Neural cell (in vitro differentiated cells): ENCODE measurements at regions not wholly inside any gene's neighbourhood (a gene's known extent, or its start where the extent isn't known, plus 50 kb on each side); places are given as distances from the start of the nearest gene placed in this dataset.

Experiments
- H2AFZ ChIP-seq: fragments of 200-600, 300-800 bp; sonication (generic), shearing (Covaris generic); 2 replicates; pipeline ENCODE4 v1.6.0; 2014; ENCODE audit warnings: low read depth, mild to moderate bottlenecking, antibody characterized with exemption, low read length, moderate library complexity
- H3F3A ChIP-seq: fragments of 200-600 bp; shearing (Covaris generic); 2 replicates; pipeline ENCODE4 v1.6.1; 2016; ENCODE audit warnings: mild to moderate bottlenecking, moderate library complexity, mixed read lengths, antibody characterized with exemption, low read length; ENCODE audit not compliant: insufficient read depth, poor library complexity, severe bottlenecking
- H3K27ac ChIP-seq: fragments of 200-600, 300-800 bp; sonication (generic), shearing (Covaris generic); 2 replicates; pipeline ENCODE4 v1.5.1; 2014; ENCODE audit warnings: mild to moderate bottlenecking, low read length, moderate library complexity
- H3K27me3 ChIP-seq: fragments of 300-800, 200-600 bp; sonication (generic), shearing (Covaris generic); 2 replicates; pipeline ENCODE4 v1.6.0; 2014; ENCODE audit warnings: mild to moderate bottlenecking, low read depth, low read length, moderate library complexity; ENCODE audit not compliant: insufficient read depth
- H3K36me3 ChIP-seq: fragments of 300-800, 200-600 bp; sonication (generic), shearing (Covaris generic); 2 replicates; pipeline ENCODE4 v1.5.1; 2014; ENCODE audit warnings: mild to moderate bottlenecking, antibody characterized with exemption, low read length, moderate library complexity; ENCODE audit not compliant: insufficient read depth
- H3K4me2 ChIP-seq: fragments of 300-800, 200-600 bp; sonication (generic), shearing (Covaris generic); 2 replicates; pipeline ENCODE4 v1.6.0; 2014; ENCODE audit warnings: mild to moderate bottlenecking, low read length
- H3K4me3 ChIP-seq: fragments of 300-800, 200-600 bp; sonication (generic), shearing (Covaris generic); 2 replicates; pipeline ENCODE4 v1.5.1; 2014; ENCODE audit warnings: mild to moderate bottlenecking, low read length, moderate library complexity
- H3K79me2 ChIP-seq: fragments of 200-600 bp; shearing (Covaris generic); replicated peaks from 2 replicates; pipeline ENCODE4 v1.6.0; 2014; ENCODE audit warnings: mild to moderate bottlenecking, low read length, moderate library complexity; ENCODE audit not compliant: insufficient read depth
- H3K9ac ChIP-seq: fragments of 300-800, 200-600 bp; sonication (generic), shearing (Covaris generic); 2 replicates; pipeline ENCODE4 v1.6.1; 2016; ENCODE audit warnings: mild to moderate bottlenecking, low read length, mixed read lengths
- H3K9me2 ChIP-seq: fragments of 200-600 bp; shearing (Covaris generic); 2 replicates; pipeline ENCODE4 v1.6.1; 2016; ENCODE audit warnings: mild to moderate bottlenecking, low read length, mixed read lengths; ENCODE audit not compliant: insufficient read depth
- H3K9me3 ChIP-seq: fragments of 200-600, 300-800 bp; sonication (generic), shearing (Covaris generic); 2 replicates; pipeline ENCODE4 v1.6.1; 2016; ENCODE audit warnings: mild to moderate bottlenecking, mixed run types, low read length, moderate library complexity, mixed read lengths
- H4K20me1 ChIP-seq: fragments of 200-600 bp; shearing (Covaris generic); 2 replicates; pipeline ENCODE4 v1.6.1; 2016; ENCODE audit warnings: mild to moderate bottlenecking, mixed run types; ENCODE audit not compliant: insufficient read depth
- CTCF ChIP-seq: fragments of 450-650 bp; IDR thresholded peaks from 2 replicates; pipeline ENCODE4 v1.5.1; 2014; ENCODE audit warnings: antibody characterized with exemption, mild to moderate bottlenecking, moderate library complexity; ENCODE audit not compliant: poor library complexity, severe bottlenecking
- EP300 ChIP-seq: fragments of 450-650 bp; conservative IDR thresholded peaks from 2 replicates; pipeline ENCODE4 v1.6.1; 2014; ENCODE audit warnings: antibody characterized with exemption, mild to moderate bottlenecking, moderate library complexity; ENCODE audit not compliant: poor library complexity, severe bottlenecking
- EZH2 ChIP-seq: fragments of 200-600, 300-800 bp; shearing (Covaris generic), sonication (generic); IDR thresholded peaks from 2 replicates; pipeline ENCODE4 v1.6.1; 2014; ENCODE audit warnings: antibody characterized with exemption, low read length, borderline replicate concordance, mild to moderate bottlenecking; ENCODE audit not compliant: insufficient read depth, poor library complexity, severe bottlenecking
- MXI1 ChIP-seq: fragments of 450-650 bp; conservative IDR thresholded peaks from 2 replicates; pipeline ENCODE4 v1.6.1; 2014; ENCODE audit warnings: antibody characterized with exemption, mild to moderate bottlenecking; ENCODE audit not compliant: poor library complexity, severe bottlenecking
- POLR2AphosphoS5 ChIP-seq: IDR thresholded peaks from 2 replicates; pipeline ENCODE4 v1.6.1; 2012
- RAD21 ChIP-seq: fragments of 450-650 bp; conservative IDR thresholded peaks from 2 replicates; pipeline ENCODE4 v1.6.1; 2014; ENCODE audit warnings: antibody characterized with exemption, mild to moderate bottlenecking, moderate library complexity
- SMC3 ChIP-seq: fragments of 450-650 bp; conservative IDR thresholded peaks from 2 replicates; pipeline ENCODE4 v1.6.1; 2014; ENCODE audit warnings: antibody characterized with exemption, mild to moderate bottlenecking, moderate library complexity; ENCODE audit not compliant: poor library complexity
- TAF1 ChIP-seq: IDR thresholded peaks from 2 replicates; pipeline ENCODE4 v1.6.1; 2012; ENCODE audit warnings: low read depth
- TF ChIP-seq, protein P1 (sequence below): IDR thresholded peaks from 2 replicates; pipeline ENCODE4 v1.6.1; 2012; ENCODE audit warnings: borderline replicate concordance

- no peaks in the 10 kb centered on the region for H4K20me1 ChIP-seq
- H3K9me3 ChIP-seq: no peaks in the 10 kb centered on the region
- H3K27ac ChIP-seq: peak overlapping the region; percentile 20
- H3F3A ChIP-seq: no peaks in the 10 kb centered on the region
- TF ChIP-seq EP300 (no peak), CTCF (no peak), TAF1 (no peak), EZH2 (no peak), POLR2AphosphoS5 (no peak), RAD21 (no peak), SMC3 (no peak), MXI1 (no peak)
- TF ChIP-seq, protein P1, sequence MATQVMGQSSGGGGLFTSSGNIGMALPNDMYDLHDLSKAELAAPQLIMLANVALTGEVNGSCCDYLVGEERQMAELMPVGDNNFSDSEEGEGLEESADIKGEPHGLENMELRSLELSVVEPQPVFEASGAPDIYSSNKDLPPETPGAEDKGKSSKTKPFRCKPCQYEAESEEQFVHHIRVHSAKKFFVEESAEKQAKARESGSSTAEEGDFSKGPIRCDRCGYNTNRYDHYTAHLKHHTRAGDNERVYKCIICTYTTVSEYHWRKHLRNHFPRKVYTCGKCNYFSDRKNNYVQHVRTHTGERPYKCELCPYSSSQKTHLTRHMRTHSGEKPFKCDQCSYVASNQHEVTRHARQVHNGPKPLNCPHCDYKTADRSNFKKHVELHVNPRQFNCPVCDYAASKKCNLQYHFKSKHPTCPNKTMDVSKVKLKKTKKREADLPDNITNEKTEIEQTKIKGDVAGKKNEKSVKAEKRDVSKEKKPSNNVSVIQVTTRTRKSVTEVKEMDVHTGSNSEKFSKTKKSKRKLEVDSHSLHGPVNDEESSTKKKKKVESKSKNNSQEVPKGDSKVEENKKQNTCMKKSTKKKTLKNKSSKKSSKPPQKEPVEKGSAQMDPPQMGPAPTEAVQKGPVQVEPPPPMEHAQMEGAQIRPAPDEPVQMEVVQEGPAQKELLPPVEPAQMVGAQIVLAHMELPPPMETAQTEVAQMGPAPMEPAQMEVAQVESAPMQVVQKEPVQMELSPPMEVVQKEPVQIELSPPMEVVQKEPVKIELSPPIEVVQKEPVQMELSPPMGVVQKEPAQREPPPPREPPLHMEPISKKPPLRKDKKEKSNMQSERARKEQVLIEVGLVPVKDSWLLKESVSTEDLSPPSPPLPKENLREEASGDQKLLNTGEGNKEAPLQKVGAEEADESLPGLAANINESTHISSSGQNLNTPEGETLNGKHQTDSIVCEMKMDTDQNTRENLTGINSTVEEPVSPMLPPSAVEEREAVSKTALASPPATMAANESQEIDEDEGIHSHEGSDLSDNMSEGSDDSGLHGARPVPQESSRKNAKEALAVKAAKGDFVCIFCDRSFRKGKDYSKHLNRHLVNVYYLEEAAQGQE: no peak
- H3K4me2 ChIP-seq: no peak overlapping the region
- no peak overlapping the region for H3K9ac ChIP-seq
- no peaks in the 10 kb centered on the region for H3K27me3 ChIP-seq
- no peak overlapping the region for H3K4me3 ChIP-seq
- no peaks in the 10 kb centered on the region for H3K9me2 ChIP-seq
- H3K79me2 ChIP-seq: no peaks in the 10 kb centered on the region
- H2AFZ ChIP-seq: no peak overlapping the region
- no peaks in the 10 kb centered on the region for H3K36me3 ChIP-seq
These were observed 271.7 kb downstream of the HGF start for GRCh38 chr7:81498176-81498575.

DNA sequence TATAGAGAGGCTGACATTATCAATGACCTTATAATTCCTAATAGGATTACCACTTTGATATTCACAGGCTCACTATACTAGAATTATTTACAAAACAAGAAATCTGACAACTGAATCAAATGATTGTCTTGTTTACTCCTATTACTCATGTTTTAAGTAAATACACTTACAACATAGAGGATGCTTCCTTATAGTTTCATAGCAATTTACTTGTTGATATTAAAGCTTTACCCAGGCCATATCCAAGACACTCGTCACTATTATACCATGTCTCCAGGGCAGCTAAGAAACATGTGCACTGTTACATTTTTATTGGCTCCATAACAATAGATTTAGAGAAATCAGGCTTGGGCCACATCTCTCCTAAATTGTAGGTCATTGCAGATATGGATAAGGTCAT is 276.9 kb downstream of the HGF start:
- no peak for TF ChIP-seq MXI1
- TF ChIP-seq EZH2: no peak
- TF ChIP-seq CTCF: no peak
- TF ChIP-seq SMC3: no peak
- no peak for TF ChIP-seq RAD21
- TF ChIP-seq EP300: no peak
- TF ChIP-seq TAF1: no peak
- TF ChIP-seq, protein P1: no peak
- TF ChIP-seq POLR2AphosphoS5: no peak
- no peak overlapping the region for H2AFZ ChIP-seq
- H3K9ac ChIP-seq: no peak overlapping the region
- no peaks in the 10 kb centered on the region for H3K27me3 ChIP-seq
- no peaks in the 10 kb centered on the region for H3K79me2 ChIP-seq
- no peak overlapping the region for H3K4me2 ChIP-seq
- no peaks in the 10 kb centered on the region for H3F3A ChIP-seq
- H3K36me3 ChIP-seq: no peaks in the 10 kb centered on the region
- no peaks in the 10 kb centered on the region for H4K20me1 ChIP-seq
- H3K27ac ChIP-seq: no peak overlapping the region
- H3K4me3 ChIP-seq: no peak overlapping the region
- H3K9me2 ChIP-seq: no peaks in the 10 kb centered on the region
- H3K9me3 ChIP-seq: no peaks in the 10 kb centered on the region
